Keratinocyte (primary cell): ENCODE measurements at regions not wholly inside any gene's neighbourhood (a gene's known extent, or its start where the extent isn't known, plus 50 kb on each side); places are given as distances from the start of the nearest gene placed in this dataset.

Source experiments
- DNase-seq: peaks from one replicate; pipeline ENCODE4 v3.0.0-alpha.2; 2011; ENCODE audit warnings: low read depth, missing footprints, low spot score
- FAIRE-seq: peaks from 2 replicates; lab custom pipeline; 2011; peaks lifted over from hg19 to GRCh38; lab: Jason Lieb, UNC
- H2AFZ ChIP-seq: 2 replicates; pipeline ENCODE4 v1.6.0; 2012; ENCODE audit warnings: low read length, control low read depth, inconsistent platforms; ENCODE audit not compliant: control insufficient read depth
- H3K27ac ChIP-seq: 2 replicates; pipeline ENCODE4 v1.5.1; 2011; ENCODE audit warnings: low read length; ENCODE audit not compliant: control insufficient read depth, insufficient read depth
- H3K27me3 ChIP-seq: 3 replicates; pipeline ENCODE4 v1.6.0; 2011; ENCODE audit warnings: low read length; ENCODE audit not compliant: control insufficient read depth, insufficient read depth; ENCODE audit errors: extremely low read depth
- H3K36me3 ChIP-seq, 2 experiments: 2 replicates in 1 of 2; 3 replicates in 1 of 2; pipeline ENCODE4 v1.5.1; 2011; ENCODE audit warnings: low read length in 2 of 2, mild to moderate bottlenecking in 1 of 2; ENCODE audit not compliant: control insufficient read depth in 2 of 2, insufficient read depth in 2 of 2; ENCODE audit errors: extremely low read depth in 1 of 2
- H3K4me1 ChIP-seq: 3 replicates; pipeline ENCODE4 v1.5.1; 2011; ENCODE audit warnings: low read length; ENCODE audit not compliant: control insufficient read depth, insufficient read depth; ENCODE audit errors: extremely low read depth
- H3K4me2 ChIP-seq: 3 replicates; pipeline ENCODE4 v1.6.0; 2011; ENCODE audit warnings: low read depth, low read length; ENCODE audit not compliant: control insufficient read depth, insufficient read depth; ENCODE audit errors: extremely low read depth
- H3K4me3 ChIP-seq, 3 experiments: fragments of 200-600 bp in 1 of 3; sonication (generic) in 1 of 3; 2 replicates in 2 of 3; 3 replicates in 1 of 3; pipeline ENCODE4 v1.5.1; 2011 to 2016; ENCODE audit warnings: low read length in 3 of 3, mild to moderate bottlenecking in 3 of 3, control low read depth in 2 of 3, inconsistent platforms in 1 of 3, low read depth in 1 of 3, mixed read lengths in 1 of 3, mixed run types in 1 of 3, moderate library complexity in 1 of 3; ENCODE audit not compliant: control insufficient read depth in 2 of 3, insufficient read depth in 2 of 3; ENCODE audit errors: extremely low read depth in 1 of 3
- H3K79me2 ChIP-seq: 2 replicates; pipeline ENCODE4 v1.6.0; 2012; ENCODE audit warnings: low read length; ENCODE audit not compliant: control insufficient read depth, insufficient read depth
- H3K9ac ChIP-seq: 3 replicates; pipeline ENCODE4 v1.6.0; 2011; ENCODE audit warnings: low read length; ENCODE audit not compliant: control insufficient read depth, insufficient read depth; ENCODE audit errors: extremely low read depth
- H3K9me1 ChIP-seq: 3 replicates; pipeline ENCODE4 v1.6.0; 2011; ENCODE audit warnings: low read length; ENCODE audit not compliant: control insufficient read depth, insufficient read depth; ENCODE audit errors: extremely low read depth
- H3K9me3 ChIP-seq: 2 replicates; pipeline ENCODE4 v1.5.1; 2012; ENCODE audit warnings: low read depth, low read length; ENCODE audit not compliant: control insufficient read depth
- H4K20me1 ChIP-seq: 3 replicates; pipeline ENCODE4 v1.6.0; 2011; ENCODE audit warnings: low read length; ENCODE audit not compliant: control insufficient read depth, insufficient read depth; ENCODE audit errors: extremely low read depth
- CTCF ChIP-seq, 3 experiments: IDR thresholded peaks in 1 of 3; conservative IDR thresholded peaks in 1 of 3; optimal IDR thresholded peaks in 1 of 3; 2 replicates in 2 of 3; 3 replicates in 1 of 3; pipeline versions ENCODE3 to v1.5.1; 2011; ENCODE audit warnings: low read length in 3 of 3, mild to moderate bottlenecking in 3 of 3, moderate library complexity in 2 of 3, control low read depth in 1 of 3, inconsistent platforms in 1 of 3; ENCODE audit not compliant: insufficient read depth in 2 of 3; ENCODE audit errors: extremely low read depth in 1 of 3
- EZH2 ChIP-seq: IDR thresholded peaks from one replicate; pipeline ENCODE4 v1.6.1; 2012; ENCODE audit warnings: inconsistent platforms, mild to moderate bottlenecking, low read length, moderate library complexity
- dilution Hi-C: fragments of 300-500 bp; cut with MboI; formaldehyde crosslinking; loops from one replicate; pipeline ENCODE4 v1.7.0; 2020; ENCODE audit warnings: low sequenced_read_pairs; ENCODE audit not compliant: extremely low pct_ligation_motif_present

- H3K27me3 ChIP-seq, result no peaks in the 10 kb centered on the region
- H3K9ac ChIP-seq, result no peak overlapping the region
- H3K27ac ChIP-seq, result no peak overlapping the region
- no peaks in the 10 kb centered on the region for H3K36me3 ChIP-seq
- H3K9me3 ChIP-seq, result no peaks in the 10 kb centered on the region
- H3K4me3 ChIP-seq, result no peak overlapping the region
- dilution Hi-C loops, result no loop called here
- FAIRE-seq (no peak), DNase-seq (no peak)
- H3K4me2 ChIP-seq, result no peak overlapping the region
- H3K9me1 ChIP-seq, result no peaks in the 10 kb centered on the region
- no peaks in the 10 kb centered on the region for H3K4me1 ChIP-seq
- no peaks in the 10 kb centered on the region for H3K79me2 ChIP-seq
- H4K20me1 ChIP-seq, result no peaks in the 10 kb centered on the region
- H2AFZ ChIP-seq, result no peak overlapping the region
- TF ChIP-seq CTCF (optimal IDR thresholded peaks at IDR 0.05 in 1 of 3, IDR thresholded peaks at IDR 0.05 in 1 of 3, conservative IDR thresholded peaks at IDR 0.05 in 1 of 3; ENCODE audit: extremely low read depth in 1 of 3, insufficient read depth in 2 of 3, low read length in 3 of 3) (no peak), EZH2 (no peak)
These were observed 101.9 kb downstream of the TFAP2C start for GRCh38 chr20:56730996-56731395.

- H4K20me1 ChIP-seq, result no peaks in the 10 kb centered on the region
- dilution Hi-C loops, result no loop called here
- no peak for FAIRE-seq
- no peak overlapping the region for H3K4me2 ChIP-seq
- no peaks in the 10 kb centered on the region for H3K27me3 ChIP-seq
- no peak overlapping the region for H3K27ac ChIP-seq
- TF ChIP-seq EZH2 (no peak), CTCF (optimal IDR thresholded peaks at IDR 0.05 in 1 of 3, IDR thresholded peaks at IDR 0.05 in 1 of 3, conservative IDR thresholded peaks at IDR 0.05 in 1 of 3; ENCODE audit: extremely low read depth in 1 of 3, insufficient read depth in 2 of 3, low read length in 3 of 3) (no peak)
- no peaks in the 10 kb centered on the region for H3K36me3 ChIP-seq
- no peaks in the 10 kb centered on the region for H3K9me1 ChIP-seq
- no peaks in the 10 kb centered on the region for H3K9me3 ChIP-seq
- H3K4me3 ChIP-seq, result no peak overlapping the region
- H3K9ac ChIP-seq, result no peak overlapping the region
- H3K79me2 ChIP-seq, result no peaks in the 10 kb centered on the region
- peak overlapping the region; percentile 12 for H2AFZ ChIP-seq
- H3K4me1 ChIP-seq, result no peaks in the 10 kb centered on the region
- DNase-seq, result no peak
These were observed 102.4 kb downstream of the TFAP2C start for GRCh38 chr20:56731476-56731875.
